Omental fat pad (tissue), 3 donors: ENCODE measurements at regions not wholly inside any gene's neighbourhood (a gene's known extent, or its start where the extent isn't known, plus 50 kb on each side); places are given as distances from the start of the nearest gene placed in this dataset.

ENCODE experiments used
- ATAC-seq: fragments of 150-250 bp; one replicate; pipeline ENCODE4 v1.9.1; 2016; ENCODE audit warnings: mild to moderate bottlenecking, moderate library complexity; ENCODE audit not compliant: low FRiP score
- DNase-seq: peaks from one replicate; pipeline ENCODE4 v3.0.0-alpha.2; 2019; ENCODE audit warnings: low spot score
- TF ChIP-seq, protein P1 (sequence below), 3 donors: fragments of 450-650 bp; IDR thresholded peaks; one replicate each; pipeline ENCODE4 v1.5.1; 2016 to 2017; ENCODE audit warnings: antibody characterized with exemption in 3 of 3, mild to moderate bottlenecking in 3 of 3, moderate library complexity in 2 of 3

DNA sequence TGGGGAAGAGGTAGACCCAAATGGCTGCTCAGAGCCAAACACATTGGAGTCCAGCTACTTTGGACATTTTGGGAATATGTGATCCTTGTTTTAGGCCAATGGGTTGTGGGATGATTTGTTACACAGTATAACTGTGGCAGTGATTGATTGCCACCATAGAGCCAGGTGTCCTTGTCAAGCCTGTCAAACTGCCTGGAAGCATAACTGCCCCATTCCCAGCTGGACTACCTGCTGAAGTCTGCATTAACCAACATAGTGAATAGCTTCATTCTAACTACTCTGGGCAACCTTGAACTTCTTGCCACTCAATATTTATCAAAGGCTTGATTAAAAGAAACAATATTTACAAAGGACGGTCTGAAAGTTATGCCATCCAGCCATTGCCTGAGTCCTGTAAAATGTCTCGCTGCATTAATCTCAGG lies 164.7 kb downstream of the LINC00237 start:
- TF ChIP-seq, protein P1, sequence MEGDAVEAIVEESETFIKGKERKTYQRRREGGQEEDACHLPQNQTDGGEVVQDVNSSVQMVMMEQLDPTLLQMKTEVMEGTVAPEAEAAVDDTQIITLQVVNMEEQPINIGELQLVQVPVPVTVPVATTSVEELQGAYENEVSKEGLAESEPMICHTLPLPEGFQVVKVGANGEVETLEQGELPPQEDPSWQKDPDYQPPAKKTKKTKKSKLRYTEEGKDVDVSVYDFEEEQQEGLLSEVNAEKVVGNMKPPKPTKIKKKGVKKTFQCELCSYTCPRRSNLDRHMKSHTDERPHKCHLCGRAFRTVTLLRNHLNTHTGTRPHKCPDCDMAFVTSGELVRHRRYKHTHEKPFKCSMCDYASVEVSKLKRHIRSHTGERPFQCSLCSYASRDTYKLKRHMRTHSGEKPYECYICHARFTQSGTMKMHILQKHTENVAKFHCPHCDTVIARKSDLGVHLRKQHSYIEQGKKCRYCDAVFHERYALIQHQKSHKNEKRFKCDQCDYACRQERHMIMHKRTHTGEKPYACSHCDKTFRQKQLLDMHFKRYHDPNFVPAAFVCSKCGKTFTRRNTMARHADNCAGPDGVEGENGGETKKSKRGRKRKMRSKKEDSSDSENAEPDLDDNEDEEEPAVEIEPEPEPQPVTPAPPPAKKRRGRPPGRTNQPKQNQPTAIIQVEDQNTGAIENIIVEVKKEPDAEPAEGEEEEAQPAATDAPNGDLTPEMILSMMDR (IDR thresholded peaks at IDR 0.05) = no peak
- no peak for DNase-seq
- ATAC-seq = no peak

DNA sequence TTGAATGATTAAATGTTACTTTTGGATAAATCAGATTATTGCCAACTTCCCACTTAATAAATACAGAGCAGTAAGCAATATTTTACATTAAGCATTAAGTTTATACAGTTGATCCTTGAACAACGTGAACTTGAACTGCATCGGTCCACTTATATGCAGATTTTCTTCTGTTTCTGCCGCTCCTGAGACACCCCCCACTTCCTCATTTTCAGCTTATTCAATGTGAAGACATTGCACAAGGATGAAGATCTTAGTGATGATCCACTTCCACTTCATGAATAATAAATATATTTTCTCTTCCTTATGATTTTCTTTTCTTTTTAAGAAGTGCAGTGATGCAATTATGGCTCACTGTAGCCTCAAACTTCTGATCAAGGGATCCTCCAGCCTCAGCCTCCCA lies 167.2 kb downstream of the LINC00237 start:
- DNase-seq (no peak), ATAC-seq (no peak)
- TF ChIP-seq, protein P1 (IDR thresholded peaks at IDR 0.05) = no peak

DNA sequence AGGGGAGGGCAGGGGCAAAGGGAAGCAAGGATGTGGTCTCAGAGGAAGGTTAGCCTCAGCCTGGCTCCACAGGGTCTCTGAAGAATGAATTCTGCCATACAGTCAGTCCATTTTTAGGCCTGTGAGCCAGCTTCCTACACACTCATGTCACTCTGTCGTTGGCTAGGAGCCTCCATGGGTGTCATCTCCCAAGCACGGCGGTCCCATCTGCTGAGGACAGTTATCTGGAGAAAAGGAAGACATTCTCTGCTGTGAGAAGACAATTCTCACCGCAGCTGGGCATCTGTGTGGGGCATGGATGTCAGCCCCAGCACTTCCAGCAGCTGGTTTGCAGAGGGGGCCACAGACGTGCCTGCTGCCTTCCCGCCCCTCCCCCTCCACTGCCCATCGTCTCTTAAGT lies 167.6 kb downstream of the LINC00237 start:
- DNase-seq (no peak), ATAC-seq (no peak)
- TF ChIP-seq, protein P1 (IDR thresholded peaks at IDR 0.05) = no peak

DNA sequence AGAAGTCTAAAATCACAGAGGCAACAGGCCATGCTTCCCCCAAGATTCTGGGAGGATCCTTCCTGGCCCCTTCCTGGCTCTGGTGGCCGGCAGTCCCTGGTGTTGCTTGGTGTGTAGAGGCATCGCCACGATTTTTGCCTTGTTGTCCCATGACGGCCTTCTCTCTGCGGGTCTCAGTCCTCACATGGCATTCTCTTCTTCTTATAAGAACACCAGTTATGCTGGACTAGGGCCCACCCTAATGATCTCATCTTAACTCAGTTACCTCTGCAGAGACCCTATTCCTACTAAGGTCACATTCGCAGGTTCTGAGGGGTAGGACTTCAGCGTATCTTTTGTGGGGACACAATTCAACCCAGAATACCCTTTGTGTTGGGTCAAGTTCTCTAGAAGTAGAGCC lies 168.0 kb downstream of the LINC00237 start:
- DNase-seq (no peak), ATAC-seq (no peak)
- TF ChIP-seq, protein P1 (IDR thresholded peaks at IDR 0.05) = no peak

DNA sequence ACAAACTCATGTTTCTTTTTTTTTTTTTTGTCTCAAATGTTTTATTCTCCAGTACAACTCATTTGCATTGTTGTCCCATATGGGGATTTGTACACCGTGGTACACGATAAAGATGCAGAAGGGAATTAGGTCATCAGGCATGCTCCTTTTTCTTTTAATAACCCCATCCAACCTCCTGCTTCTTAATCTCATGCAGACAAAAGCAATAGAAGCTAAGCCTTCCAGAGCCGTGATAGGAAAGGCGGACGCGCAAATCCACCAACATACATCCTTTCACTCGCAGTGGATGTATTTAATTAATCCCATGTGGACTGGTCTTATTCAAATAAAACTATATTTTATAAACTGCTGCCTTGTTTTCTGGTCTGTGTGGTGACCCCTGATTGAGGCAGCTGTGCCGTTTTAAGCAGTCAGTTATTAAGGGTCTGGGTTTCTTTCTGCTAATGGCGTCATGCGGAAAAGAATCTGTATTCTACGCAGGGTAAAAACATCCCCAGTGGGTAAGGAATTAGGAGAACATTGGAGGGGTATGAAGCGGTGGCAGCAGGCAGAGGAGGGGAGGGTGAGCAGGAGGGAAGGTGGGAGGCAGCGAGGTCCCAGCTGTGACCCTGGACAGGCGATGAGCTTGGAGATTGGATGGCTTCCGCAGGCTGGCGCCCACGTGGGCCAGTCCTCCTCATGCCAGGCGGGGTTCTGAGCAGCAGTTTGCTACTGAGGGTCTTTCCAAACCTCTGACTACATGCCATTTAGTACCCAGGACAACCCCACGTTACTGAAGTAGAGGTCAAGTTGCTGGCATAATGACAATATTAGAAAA lies 172.8 kb downstream of the LINC00237 start:
- ATAC-seq (no peak), DNase-seq (no peak)
- TF ChIP-seq, protein P1 (IDR thresholded peaks at IDR 0.05) = no peak

DNA sequence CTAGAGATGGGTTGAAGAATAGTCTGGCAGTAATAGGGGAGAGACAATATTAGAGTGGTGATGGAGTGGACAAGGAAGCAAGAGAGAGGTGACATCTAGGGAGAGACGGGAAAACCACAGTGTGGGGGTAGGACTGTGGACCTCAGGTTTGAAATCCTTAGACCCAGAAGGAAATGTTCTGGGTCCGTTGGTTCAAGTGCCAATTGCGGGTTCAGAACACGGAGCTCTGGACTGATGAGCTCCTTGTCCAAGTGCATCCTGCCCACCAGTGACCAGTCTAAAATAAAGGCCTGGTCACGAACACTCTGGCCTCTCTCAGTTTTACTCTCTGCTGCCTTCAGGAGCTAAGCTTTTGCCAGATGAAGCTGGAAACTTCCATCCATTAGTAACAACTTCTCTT lies 174.0 kb downstream of the LINC00237 start:
- TF ChIP-seq, protein P1 (IDR thresholded peaks at IDR 0.05) = no peak
- ATAC-seq = no peak
- no peak for DNase-seq

DNA sequence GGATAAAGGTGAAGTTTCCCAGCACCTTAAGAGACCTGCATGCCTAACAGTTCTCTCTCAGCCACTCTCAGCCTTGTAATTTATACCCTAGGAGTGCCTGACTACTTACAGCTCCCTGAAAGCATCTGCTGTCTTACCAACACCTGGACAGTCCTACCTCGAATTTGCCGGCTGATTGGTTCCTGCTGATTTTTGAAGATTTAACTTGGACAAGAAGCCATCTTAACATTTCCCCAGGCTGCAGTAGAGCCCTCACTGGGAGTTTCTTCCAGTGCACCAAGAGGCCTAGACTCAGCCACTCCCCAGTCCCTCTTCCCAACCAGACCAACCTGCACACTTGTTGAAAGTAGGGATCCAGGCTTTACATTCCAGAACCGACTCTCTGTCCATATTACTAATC lies 174.5 kb downstream of the LINC00237 start:
- no peak for ATAC-seq
- DNase-seq = no peak
- TF ChIP-seq, protein P1 (IDR thresholded peaks at IDR 0.05) = no peak
